Loucy (cell line): ENCODE measurements at regions not wholly inside any gene's neighbourhood (a gene's known extent, or its start where the extent isn't known, plus 50 kb on each side); places are given as distances from the start of the nearest gene placed in this dataset.

Experiments
- CTCF ChIP-seq: fragments of 200-600 bp; sonication (generic); conservative IDR thresholded peaks from 2 replicates; pipeline ENCODE4 v1.5.1; 2014; ENCODE audit warnings: mild to moderate bottlenecking, antibody characterized with exemption, low read length
- EZH2phosphoT487 ChIP-seq: fragments of 200-600 bp; IDR thresholded peaks from 2 replicates; pipeline ENCODE4 v1.6.1; 2018; ENCODE audit warnings: antibody characterized with exemption, mild to moderate bottlenecking, moderate library complexity, borderline replicate concordance

- TF ChIP-seq CTCF (no peak), EZH2phosphoT487 (no peak)
These were observed 66.7 kb upstream of the SLC22A16 start for GRCh38 chr6:110543106-110543505.
